ENCODE measurements at regions not wholly inside any gene's neighbourhood (a gene's known extent, or its start where the extent isn't known, plus 50 kb on each side); places are given as distances from the start of the nearest gene placed in this dataset.

DNA sequence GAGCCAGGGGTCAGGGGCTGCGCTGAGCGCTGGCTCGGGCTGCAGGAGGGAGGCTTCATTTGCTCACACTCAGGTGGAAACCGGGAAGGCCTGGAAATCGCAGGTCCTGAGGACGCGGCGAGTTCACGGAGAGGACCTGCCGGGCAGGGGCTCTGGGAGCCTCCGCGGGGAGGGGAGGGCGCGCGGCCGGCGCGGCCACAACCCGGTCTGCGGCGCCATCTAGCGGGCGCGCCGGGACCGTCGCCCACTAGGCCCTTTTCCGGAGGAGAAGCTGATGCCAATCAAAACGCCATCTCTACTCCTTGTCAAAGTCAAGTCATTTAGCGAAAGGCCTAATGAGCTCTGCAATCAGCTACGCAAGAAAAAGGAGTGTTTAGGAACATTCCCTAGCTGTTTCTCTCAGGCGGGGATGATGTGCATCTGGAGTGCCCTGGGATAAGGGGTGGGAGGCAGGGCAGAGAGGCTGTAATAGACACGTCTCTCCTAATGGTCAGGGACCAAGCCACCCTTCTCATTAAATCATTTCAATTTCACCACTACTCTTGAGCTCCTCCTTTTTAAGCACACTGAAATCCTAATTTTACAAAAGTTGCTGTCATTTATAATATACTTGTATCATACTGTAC lies 885.8 kb upstream of the TMEM132C start:
- Histone ChIP-seq H2BK15ac (ENCODE audit: low read depth, low read length) (no peak overlapping the region), H4K20me1 (ENCODE audit: control insufficient read depth, insufficient read depth, insufficient read length) (no peaks in the 10 kb centered on the region), H3T11ph (ENCODE audit: low read length) (no peak overlapping the region), H3K4me1 (ENCODE audit: insufficient read depth, low read length) (no peaks in the 10 kb centered on the region), H3K9me3 (ENCODE audit: control insufficient read depth, low read depth, low read length) (no peaks in the 10 kb centered on the region), H2AFZ (ENCODE audit: low read length) (no peak overlapping the region), H3K4ac (ENCODE audit: low read depth, low read length) (no peak overlapping the region), H2AK5ac (ENCODE audit: insufficient read length, low read length) (no peak overlapping the region), H3K9ac (ENCODE audit: extremely low read depth, insufficient read length, low read length) (no peak overlapping the region), H3K27me3 (ENCODE audit: insufficient read depth, low read length) (no peaks in the 10 kb centered on the region), H3K18ac (ENCODE audit: insufficient read length, low read depth, low read length) (no peak overlapping the region), H4K5ac (ENCODE audit: insufficient read length, low read depth, low read length) (no peak overlapping the region), H3K56ac (ENCODE audit: insufficient read length, low read depth, low read length) (no peak overlapping the region), H3K4me2 (ENCODE audit: insufficient read depth, insufficient read length, low read length) (no peak overlapping the region), H4K8ac (replicated peaks; ENCODE audit: insufficient read length, low read depth, low read length) (no peak overlapping the region), H2BK120ac (ENCODE audit: low read depth, low read length, poor library complexity, severe bottlenecking) (no peak overlapping the region), H3K79me1 (ENCODE audit: insufficient read depth, low read depth, low read length, poor library complexity, severe bottlenecking) (no peaks in the 10 kb centered on the region), H3K14ac (ENCODE audit: insufficient read depth, low read length) (no peak overlapping the region), H2BK20ac (ENCODE audit: low read depth, low read length, poor library complexity, severe bottlenecking) (no peak overlapping the region), H3K79me2 (ENCODE audit: insufficient read depth, low read length) (no peaks in the 10 kb centered on the region), H4K91ac (ENCODE audit: insufficient read length, low read depth, low read length) (no peak overlapping the region), H3K23me2 (ENCODE audit: insufficient read length, low read depth, low read length, poor library complexity, severe bottlenecking) (no peaks in the 10 kb centered on the region), H3K27ac (ENCODE audit: insufficient read length, low read depth, low read length) (no peak overlapping the region), H3K23ac (ENCODE audit: insufficient read length, low read depth, low read length) (no peak overlapping the region), H2BK12ac (ENCODE audit: insufficient read length, low read depth, low read length) (no peak overlapping the region), H2BK5ac (ENCODE audit: insufficient read length, low read length) (no peak overlapping the region)
- H3K27ac Mint-ChIP-seq, result no peak overlapping the region
- H3K27me3 Mint-ChIP-seq (ENCODE audit: low read depth), result no peaks in the 10 kb centered on the region; the same call in 1 of the 2 replicates
- peaks cover 0 to 4% of the 10 kb centered on the region in 2 experiments; a peak in 1 of 4 replicates for H3K4me1 Mint-ChIP-seq
- H3K36me3 Mint-ChIP-seq (ENCODE audit: insufficient read depth in 1 of 3, low read depth in 3 of 3), result no peaks in the 10 kb centered on the region
- peak; percentile 89 for DNase-seq
- H3K4me3 Mint-ChIP-seq, result peak overlapping the region; percentile 29 to 65; a peak in 4 of 5 replicates
- WGBS (ENCODE audit: extremely low coverage, insufficient read length, low lambda C conversion rate), result no CpG with 5 or more reads among the region's 33 CpGs
- no peaks in the 10 kb centered on the region for H3K9me3 Mint-ChIP-seq
- TF ChIP-seq, protein P1, sequence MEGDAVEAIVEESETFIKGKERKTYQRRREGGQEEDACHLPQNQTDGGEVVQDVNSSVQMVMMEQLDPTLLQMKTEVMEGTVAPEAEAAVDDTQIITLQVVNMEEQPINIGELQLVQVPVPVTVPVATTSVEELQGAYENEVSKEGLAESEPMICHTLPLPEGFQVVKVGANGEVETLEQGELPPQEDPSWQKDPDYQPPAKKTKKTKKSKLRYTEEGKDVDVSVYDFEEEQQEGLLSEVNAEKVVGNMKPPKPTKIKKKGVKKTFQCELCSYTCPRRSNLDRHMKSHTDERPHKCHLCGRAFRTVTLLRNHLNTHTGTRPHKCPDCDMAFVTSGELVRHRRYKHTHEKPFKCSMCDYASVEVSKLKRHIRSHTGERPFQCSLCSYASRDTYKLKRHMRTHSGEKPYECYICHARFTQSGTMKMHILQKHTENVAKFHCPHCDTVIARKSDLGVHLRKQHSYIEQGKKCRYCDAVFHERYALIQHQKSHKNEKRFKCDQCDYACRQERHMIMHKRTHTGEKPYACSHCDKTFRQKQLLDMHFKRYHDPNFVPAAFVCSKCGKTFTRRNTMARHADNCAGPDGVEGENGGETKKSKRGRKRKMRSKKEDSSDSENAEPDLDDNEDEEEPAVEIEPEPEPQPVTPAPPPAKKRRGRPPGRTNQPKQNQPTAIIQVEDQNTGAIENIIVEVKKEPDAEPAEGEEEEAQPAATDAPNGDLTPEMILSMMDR (conservative IDR thresholded peaks at IDR 0.05), result peak; percentile 96

All from H9 (cell line).